IPS DF 19.7 (cell line): ENCODE measurements at regions not wholly inside any gene's neighbourhood (a gene's known extent, or its start where the extent isn't known, plus 50 kb on each side); places are given as distances from the start of the nearest gene placed in this dataset.
"Not testable (repeated sequence)": the region's sequence is repeated elsewhere in the genome, so short reads cannot be mapped to it uniquely, and the experiment has no call there.

Experiments used
- DNase-seq: peaks from one replicate; pipeline ENCODE4 v3.0.0-alpha.2; 2013; ENCODE audit warnings: low read depth, low spot score

DNA sequence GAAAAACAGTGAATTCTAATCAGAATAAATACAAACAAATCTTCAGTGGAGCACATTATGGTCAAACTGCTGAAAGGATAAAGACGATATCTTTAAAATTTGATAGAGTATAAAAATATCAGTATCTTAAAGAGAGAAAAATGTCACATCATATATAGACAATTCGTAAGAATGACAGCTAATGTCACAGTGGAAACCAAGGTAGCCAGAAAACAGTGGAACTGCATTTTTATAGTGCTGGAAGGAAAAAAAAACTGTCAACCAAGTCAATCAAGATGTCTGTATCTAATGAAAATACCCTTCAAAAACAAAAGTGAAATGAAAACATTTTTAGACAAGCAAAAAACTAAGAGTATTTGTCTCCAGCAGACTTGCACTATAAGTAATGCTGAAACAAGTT is 73.4 kb upstream of the HMGXB4 start:
- no peak for DNase-seq

DNA sequence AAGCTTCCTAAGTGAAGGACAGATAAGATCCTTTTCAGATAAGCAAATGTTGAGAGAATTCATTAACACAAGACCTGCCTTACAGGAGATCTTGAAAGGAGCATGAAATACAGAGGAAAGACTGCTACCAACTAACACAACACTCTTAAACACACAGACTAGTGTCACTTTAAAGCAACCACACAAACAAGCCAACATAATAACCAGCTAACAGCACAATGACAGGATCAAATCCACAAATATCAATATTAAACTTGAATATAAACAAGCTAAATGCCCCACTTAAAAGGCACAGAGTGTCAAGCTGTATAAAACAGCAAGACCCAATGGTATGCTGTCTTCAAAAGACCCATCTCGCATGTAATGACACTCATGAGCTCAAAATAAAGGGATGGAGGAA is 70.8 kb upstream of the HMGXB4 start:
- no peak for DNase-seq

DNA sequence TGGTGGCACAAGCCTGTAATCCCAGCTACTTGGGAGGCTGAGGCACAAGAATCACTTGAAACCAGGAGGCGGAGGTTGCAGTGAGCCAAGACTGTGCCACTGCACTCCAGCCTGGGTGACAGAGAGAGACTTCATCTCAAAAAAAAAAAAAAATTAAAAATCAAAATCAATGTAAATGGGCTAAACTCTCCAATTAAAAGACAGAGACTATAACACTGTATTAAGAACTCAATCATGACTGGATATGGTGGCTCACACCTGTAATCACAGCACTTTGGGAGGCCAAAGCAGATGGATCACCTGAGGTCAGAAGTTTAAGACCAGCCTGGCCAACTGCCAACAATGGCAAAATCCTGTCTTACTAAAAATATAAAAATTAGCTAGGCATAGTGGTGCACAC is 68.4 kb upstream of the HMGXB4 start:
- DNase-seq = not testable (repeated sequence)

DNA sequence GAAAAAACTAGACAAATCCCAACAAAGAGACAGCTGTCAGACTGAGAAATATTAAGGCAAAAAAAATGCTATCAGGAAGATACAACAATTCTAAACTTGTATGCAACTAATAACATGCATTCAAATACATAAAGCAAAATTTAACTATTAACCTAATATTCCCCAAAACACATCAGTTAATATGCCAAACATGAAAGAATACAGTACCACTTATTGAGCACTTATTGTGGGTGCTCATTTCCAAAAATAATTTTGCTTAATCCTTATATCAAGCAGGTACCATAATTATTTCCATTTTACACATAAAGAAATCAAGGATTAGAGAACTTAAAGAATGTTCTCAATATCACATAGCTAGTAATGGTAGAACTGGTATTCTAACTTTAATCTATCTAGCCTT is 67.7 kb upstream of the HMGXB4 start:
- DNase-seq = no peak

DNA sequence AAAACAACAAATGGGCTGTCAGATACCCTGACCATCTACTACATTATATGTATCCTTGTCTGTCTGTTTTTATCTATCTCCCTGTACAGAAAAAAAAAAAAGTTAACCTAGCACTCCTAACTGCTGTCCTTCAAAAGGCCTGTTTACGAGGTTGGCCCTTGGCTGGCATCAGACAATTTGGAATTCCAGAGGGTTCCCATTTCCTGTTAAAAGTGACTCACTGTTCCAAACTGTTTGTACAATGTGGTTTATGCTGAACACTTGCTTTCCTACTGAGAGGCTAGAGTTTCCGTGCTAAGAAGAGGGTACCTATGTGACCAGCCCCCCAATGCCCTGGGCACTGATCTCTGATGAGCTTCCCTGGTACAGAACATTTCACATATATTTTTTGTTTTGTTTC is 65.9 kb upstream of the HMGXB4 start:
- DNase-seq = no peak

DNA sequence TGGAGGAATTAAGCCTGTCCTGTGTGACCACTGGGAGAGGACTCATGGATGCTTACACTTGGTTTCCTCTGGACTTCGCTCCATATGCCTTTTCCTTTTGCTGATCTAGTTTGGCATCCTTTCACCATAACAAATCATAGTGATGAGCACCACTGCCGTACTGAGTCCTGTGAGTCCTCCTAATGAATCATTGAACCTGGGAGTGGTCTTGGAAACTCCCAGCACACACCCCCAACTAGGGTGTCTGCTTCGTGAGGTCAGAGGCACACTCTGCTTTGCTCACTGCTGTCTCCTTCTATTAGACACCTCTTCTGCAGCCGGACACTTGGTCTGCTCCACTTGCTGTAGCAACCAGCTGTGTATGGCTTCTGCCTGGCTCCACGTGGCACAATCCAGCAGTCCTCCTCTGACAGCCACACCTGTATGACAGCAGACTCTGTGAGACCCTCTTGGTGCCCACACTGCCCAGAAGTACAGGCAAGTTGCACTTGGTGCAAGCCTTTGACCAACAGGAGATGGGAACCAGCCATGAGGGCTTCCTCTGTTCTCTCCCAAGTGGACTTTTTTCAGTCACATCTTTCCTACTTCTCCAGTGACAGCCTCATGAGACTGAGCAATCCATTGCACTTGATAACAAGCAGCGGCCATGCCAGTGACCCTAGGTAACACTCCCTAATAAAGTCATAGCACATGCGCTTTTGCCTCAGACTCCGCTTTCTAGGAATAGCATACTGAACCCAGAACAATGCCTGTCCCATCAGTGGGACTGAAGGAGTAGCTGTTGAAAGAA is 65.0 kb upstream of the HMGXB4 start:
- DNase-seq = no peak

DNA sequence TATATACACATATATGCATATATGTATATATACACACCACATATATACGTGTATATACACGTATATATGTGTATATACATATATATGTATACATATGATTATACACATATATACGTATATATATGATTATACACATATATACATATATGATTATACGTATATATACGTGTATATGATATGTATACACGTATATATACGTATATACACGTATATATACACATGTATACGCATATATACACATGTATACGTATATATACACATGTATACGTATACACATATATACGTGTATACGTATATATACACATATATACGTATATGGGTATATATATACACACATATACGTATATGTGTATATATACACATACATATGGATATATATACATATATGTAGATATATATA is 62.1 kb upstream of the HMGXB4 start:
- no peak for DNase-seq

DNA sequence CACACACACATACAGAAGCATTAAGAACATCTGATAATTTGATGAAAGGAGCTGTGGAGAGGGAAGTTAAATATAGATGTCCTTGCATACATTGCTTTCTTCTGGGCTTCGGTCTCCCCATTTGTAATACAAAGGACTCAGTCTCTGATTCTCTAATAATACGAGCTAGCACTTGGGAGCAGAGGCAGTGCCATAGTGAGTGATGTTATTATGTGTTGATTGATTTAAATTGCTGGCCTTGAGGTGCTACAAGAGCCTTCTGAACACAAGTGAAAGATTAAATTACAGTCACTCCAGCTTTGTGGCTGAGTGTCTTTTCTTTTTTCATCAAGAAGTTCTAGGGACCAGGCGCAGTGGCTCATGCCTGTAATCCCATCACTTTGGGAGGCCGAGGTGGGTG is 61.5 kb upstream of the HMGXB4 start:
- no peak for DNase-seq

DNA sequence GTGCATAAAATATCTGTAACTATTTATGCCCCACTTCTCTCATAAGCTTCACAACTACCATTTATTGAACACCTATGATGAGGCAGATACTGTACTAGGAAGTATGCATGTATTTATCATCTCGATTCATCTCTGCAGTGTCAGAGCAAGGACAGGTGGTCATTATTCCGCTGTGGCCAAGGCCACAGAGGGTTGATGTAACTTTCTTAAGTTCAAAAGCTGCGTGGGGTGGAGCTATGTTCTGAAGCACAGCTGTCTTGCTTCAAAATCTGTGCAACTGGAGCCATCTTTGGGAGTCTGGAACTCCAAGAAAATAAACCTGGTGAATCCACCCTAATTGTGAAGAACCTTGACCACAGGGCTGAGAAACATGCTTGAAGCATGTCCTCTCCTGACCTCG is 60.2 kb upstream of the HMGXB4 start:
- DNase-seq = no peak

DNA sequence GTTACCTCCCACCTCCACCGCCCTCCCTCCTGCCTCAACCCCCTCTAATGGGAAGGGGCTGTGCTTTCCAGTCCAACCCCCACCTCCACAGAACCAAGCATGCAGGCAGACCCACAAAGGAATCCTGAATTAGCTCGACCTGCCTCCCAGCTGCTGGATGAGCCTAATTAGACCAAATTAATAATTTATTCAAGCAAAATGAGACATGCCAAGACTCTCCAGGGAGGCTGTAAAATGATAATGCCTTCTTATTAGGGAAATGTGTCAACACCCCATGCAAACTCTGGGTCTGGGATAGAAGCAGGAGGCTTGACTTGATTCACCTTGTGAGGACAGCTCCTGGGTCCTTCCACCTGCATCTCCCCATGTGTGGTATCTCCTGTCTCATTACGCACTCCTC is 59.4 kb upstream of the HMGXB4 start:
- no peak for DNase-seq

DNA sequence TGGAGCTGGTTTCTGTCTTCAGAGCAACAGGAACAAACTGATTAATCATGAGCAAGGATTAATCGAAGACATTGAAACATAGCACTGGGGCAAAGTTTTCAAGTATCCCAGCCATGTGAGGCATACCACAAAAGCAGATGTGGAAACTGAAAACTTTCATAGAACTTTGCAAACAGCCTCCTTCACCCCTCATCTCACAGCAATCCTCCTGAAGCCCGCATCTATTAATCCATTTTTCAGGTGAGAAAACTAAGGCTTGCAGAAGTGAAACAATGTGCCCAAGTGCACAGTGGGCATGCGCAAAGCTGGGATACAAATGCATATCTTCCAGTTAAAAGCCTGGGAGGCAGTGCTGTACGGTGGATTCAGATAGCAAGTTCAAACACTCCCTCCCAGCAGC is 58.6 kb upstream of the HMGXB4 start:
- DNase-seq = no peak

DNA sequence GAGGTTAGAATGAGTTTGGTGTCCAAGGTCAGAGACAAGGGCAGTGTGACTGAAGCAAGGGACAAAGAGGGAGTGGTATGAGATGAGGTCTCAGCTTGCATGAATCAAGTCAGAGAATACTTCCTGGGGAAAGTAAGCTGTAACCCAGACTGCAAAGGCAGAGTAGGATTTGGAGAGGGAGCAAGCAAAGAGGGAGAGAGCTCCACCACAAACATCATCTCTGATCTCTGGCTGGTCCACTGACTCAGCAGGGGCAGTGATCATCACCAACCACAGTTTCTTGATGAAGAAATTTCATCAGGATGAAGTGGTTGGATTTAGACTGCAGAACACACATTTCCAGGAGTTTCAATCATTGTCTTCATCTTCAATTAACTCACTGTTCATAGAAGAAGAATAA is 54.9 kb upstream of the HMGXB4 start:
- no peak for DNase-seq

DNA sequence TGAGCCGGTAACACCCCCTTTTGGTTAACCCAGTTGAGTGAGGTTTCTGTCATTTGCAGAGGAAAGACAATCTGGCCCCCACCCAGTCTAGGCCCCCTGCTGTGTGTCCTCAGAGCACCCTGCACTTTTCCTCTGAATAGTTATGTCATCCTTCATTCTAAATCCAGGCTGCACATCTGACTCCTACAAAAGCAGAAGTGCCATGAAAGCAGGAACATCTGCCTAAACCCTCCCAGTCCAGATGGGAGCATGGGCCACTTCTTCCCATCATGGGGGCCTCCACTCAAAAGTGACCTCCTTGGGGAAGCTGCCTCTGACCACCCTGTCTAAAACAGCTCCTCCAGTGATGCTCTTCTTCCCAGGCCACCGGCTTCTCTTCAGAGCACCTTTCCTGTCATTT is 53.7 kb upstream of the HMGXB4 start:
- DNase-seq = no peak

DNA sequence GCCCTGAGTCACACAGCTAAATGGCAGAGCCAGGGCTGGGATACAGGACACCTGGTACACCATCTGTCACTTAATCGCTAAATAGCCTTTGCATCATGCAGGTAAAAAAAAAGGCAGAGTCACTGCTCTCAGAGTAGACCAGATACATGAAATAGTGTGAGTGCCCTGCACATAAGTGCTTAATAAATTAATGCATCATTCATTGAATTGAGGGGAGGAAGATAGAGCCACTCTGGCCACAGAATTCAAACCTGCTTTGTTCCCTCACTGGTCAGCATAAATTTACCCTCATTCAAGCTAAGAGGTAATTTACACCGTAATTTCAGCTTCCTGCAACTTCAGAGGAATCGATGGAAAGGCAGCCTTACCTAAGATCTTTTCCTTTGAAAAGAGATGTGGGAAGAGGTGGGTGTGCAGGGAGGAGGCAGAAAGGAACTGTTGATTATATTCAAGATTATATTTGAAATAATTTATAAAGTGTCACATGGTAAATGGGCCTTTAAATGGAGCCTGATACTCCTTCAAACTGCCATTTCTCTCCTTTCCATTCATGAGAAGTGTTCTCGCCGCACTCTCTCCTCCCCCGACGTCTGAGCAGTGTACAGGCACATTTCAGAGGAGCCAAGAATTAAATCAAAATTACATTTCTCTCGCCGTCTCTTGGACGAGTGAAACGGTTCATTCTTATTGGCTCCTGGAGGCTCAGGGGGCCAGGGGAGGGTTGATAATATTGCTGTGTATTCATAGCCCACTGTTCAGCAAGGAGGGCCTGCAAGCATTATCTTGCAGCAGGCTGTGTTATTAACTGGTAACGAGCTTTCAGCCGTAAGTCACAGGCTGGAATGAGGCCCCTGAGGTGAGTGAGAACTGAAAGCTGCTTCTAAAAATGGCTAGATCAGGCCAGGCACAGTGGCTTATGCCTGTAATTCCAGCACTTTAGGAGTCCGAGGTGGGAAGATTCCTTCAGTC is 52.2 kb upstream of the HMGXB4 start:
- no peak for DNase-seq

DNA sequence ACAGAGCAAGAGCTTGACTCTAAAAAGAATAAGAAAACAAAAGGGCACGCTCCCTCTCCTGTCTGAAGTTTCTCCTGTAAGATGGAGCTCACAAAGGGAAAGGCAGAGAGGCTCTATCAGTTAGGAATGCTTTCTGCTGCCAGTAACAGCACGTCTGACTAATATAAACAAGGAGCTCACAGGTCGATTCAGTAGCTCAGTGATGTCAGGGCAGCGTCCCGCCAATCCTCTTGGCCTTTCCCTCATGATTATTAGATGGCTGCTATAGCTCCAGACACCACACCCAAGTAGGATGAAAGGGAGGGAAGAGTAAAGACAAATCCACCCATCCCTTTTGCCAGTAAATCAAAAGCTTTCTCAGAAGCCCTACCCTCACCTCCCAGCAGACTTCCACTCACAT is 51.3 kb upstream of the HMGXB4 start:
- no peak for DNase-seq

DNA sequence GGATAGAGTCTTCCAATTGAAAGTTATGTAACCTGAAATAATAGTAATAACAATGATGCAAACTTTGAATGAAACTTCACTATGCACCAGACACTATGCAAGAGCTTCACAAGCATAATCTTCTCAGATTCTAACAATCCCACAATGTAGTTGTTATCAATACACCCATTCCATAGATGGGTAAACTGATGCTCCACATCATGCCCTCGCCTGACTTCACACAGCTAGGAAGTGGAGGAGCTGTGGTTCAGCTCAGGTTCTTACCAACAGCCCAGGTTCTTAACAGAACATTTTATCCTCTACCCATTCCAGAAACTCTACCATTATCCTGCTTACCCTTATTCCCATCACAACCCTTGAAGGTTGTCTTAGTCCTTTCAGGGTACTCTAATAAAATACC is 50.4 kb upstream of the HMGXB4 start:
- no peak for DNase-seq
